HL-60/S4 (cell line): ENCODE measurements at regions not wholly inside any gene's neighbourhood (a gene's known extent, or its start where the extent isn't known, plus 50 kb on each side); places are given as distances from the start of the nearest gene placed in this dataset.
"Not testable (repeated sequence)": the region's sequence is repeated elsewhere in the genome, so short reads cannot be mapped to it uniquely, and the experiment has no call there.

ENCODE experiments used
- in situ Hi-C: fragments of 300-500 bp; cut with MboI; formaldehyde crosslinking; loops from 2 replicates; pipeline ENCODE4 v1.14.3; 2022; ENCODE audit warnings: low sequenced_read_pairs

GRCh38 chr4:83931659-83932438, 395.9 kb downstream of the GPAT3 start:
- in situ Hi-C loops, result no loop called here

- in situ Hi-C loops, result no loop called here
Observed at GRCh38 chr4:83929550-83929949, 393.6 kb downstream of the GPAT3 start.

GRCh38 chr4:83926950-83927349, 391.0 kb downstream of the GPAT3 start:
- in situ Hi-C loops, result no loop called here

GRCh38 chr4:83923341-83923740, 387.4 kb downstream of the GPAT3 start:
- in situ Hi-C loops, result no loop called here

- in situ Hi-C loops, result no loop called here
Observed at GRCh38 chr4:83922402-83922801, 386.5 kb downstream of the GPAT3 start.

GRCh38 chr4:83921124-83921523, 385.2 kb downstream of the GPAT3 start:
- in situ Hi-C loops, result no loop called here

- in situ Hi-C loops, result no loop called here
Observed at GRCh38 chr4:83920375-83920774, 384.5 kb downstream of the GPAT3 start.

- in situ Hi-C loops, result no loop called here
Observed at GRCh38 chr4:83917572-83917971, 381.7 kb downstream of the GPAT3 start.

GRCh38 chr4:83910693-83911092, 374.8 kb downstream of the GPAT3 start:
- in situ Hi-C loops, result no loop called here

GRCh38 chr4:83906561-83906960, 370.7 kb downstream of the GPAT3 start:
- in situ Hi-C loops, result no loop called here

- in situ Hi-C loops, result no loop called here
Observed at GRCh38 chr4:83905952-83906351, 370.0 kb downstream of the GPAT3 start.

GRCh38 chr4:83903740-83904139, 367.8 kb downstream of the GPAT3 start:
- in situ Hi-C loops, result not testable (repeated sequence)

- in situ Hi-C loops, result no loop called here
Observed at GRCh38 chr4:83894831-83895230, 358.9 kb downstream of the GPAT3 start.

- in situ Hi-C loops, result no loop called here
Observed at GRCh38 chr4:83890816-83891215, 354.9 kb downstream of the GPAT3 start.

- in situ Hi-C loops, result no loop called here
Observed at GRCh38 chr4:83890231-83890630, 354.3 kb downstream of the GPAT3 start.

GRCh38 chr4:83889802-83890201, 353.9 kb downstream of the GPAT3 start:
- in situ Hi-C loops, result no loop called here

- in situ Hi-C loops, result no loop called here
Observed at GRCh38 chr4:83885256-83886182, 349.6 kb downstream of the GPAT3 start.

- in situ Hi-C loops, result no loop called here
Observed at GRCh38 chr4:83876047-83876446, 340.1 kb downstream of the GPAT3 start.

- in situ Hi-C loops, result no loop called here
Observed at GRCh38 chr4:83875437-83875836, 339.5 kb downstream of the GPAT3 start.

GRCh38 chr4:83873996-83874395, 338.1 kb downstream of the GPAT3 start:
- in situ Hi-C loops, result no loop called here

GRCh38 chr4:83870328-83870950, 334.5 kb downstream of the GPAT3 start:
- in situ Hi-C loops, result no loop called here
